GM12878 (cell line): ENCODE measurements at regions not wholly inside any gene's neighbourhood (a gene's known extent, or its start where the extent isn't known, plus 50 kb on each side); places are given as distances from the start of the nearest gene placed in this dataset.

ENCODE experiments used
- ATAC-seq: fragments of 200-7000 bp; cut with Tn5 transposase; 3 replicates; pipeline ENCODE4 v1.9.1; 2020; ENCODE audit warnings: mild to moderate bottlenecking, moderate library complexity
- BruUV-seq: library from RNA; stranded (reverse); fragments of 400-500 nt; replicated peaks from 2 replicates; lab custom pipeline; 2021; lab: Mats Ljungman, UMichigan
- CTCF ChIA-PET: fragments of 300-600 bp; sonication (Branson Sonifier 250); formaldehyde crosslinking; extraction: SDS; loops from one replicate; lab custom pipeline; 2021; ENCODE audit warnings: inconsistent platforms; lab: Yijun Ruan, JAX
- POLR2A ChIA-PET: fragments of 350-600 bp; formaldehyde crosslinking; extraction: SDS; loops from one replicate; lab custom pipeline; 2021; ENCODE audit warnings: inconsistent platforms; lab: Charles Lee
- RAD21 ChIA-PET: fragments of 300-600 bp; sonication (Branson Sonifier 250); formaldehyde crosslinking; loops from one replicate; lab custom pipeline; 2023; ENCODE audit warnings: antibody characterized with exemption; ENCODE audit not compliant: unreplicated experiment; lab: Charles Lee
- SMC1A ChIA-PET: fragments of 300-600 bp; sonication (Branson Sonifier 250); formaldehyde crosslinking; loops from one replicate; lab custom pipeline; 2023; ENCODE audit not compliant: unreplicated experiment, uncharacterized antibody; lab: Charles Lee
- DNase-seq: peaks from one replicate; pipeline ENCODE4 v3.0.0-alpha.2; 2011; ENCODE audit warnings: low read depth, low spot score
- FAIRE-seq: peaks from 3 replicates; lab custom pipeline; 2011; peaks lifted over from hg19 to GRCh38; lab: Jason Lieb, UNC
- H2AFZ ChIP-seq: 2 replicates; pipeline ENCODE4 v1.6.0; 2011; ENCODE audit warnings: low read depth, low read length, control low read depth; ENCODE audit not compliant: control insufficient read depth
- H3K27ac ChIP-seq: 2 replicates; pipeline ENCODE4 v1.5.1; 2011; ENCODE audit warnings: control low read depth; ENCODE audit not compliant: control insufficient read depth, insufficient read depth
- H3K27me3 ChIP-seq, 2 experiments: replicated peaks in 1 of 2; 2 replicates each; pipeline versions ENCODE4 v1.6.0 to v1.6.1; 2011; ENCODE audit warnings: low read length in 1 of 2; ENCODE audit not compliant: control insufficient read depth in 2 of 2, insufficient read depth in 2 of 2
- H3K36me3 ChIP-seq, 2 experiments: 2 replicates each; pipeline ENCODE4 v1.5.1; 2011; ENCODE audit warnings: low read length in 1 of 2; ENCODE audit not compliant: control insufficient read depth in 2 of 2, insufficient read depth in 2 of 2
- H3K4me1 ChIP-seq: 2 replicates; pipeline ENCODE4 v1.6.1; 2011; ENCODE audit warnings: mild to moderate bottlenecking, low read length, moderate library complexity, mixed read lengths; ENCODE audit not compliant: control insufficient read depth, insufficient read depth
- H3K4me2 ChIP-seq: 2 replicates; pipeline ENCODE4 v1.6.0; 2011; ENCODE audit warnings: control low read depth; ENCODE audit not compliant: control insufficient read depth, insufficient read depth
- H3K4me3 ChIP-seq: fragments of 200-600 bp; sonication (generic); 2 replicates; pipeline ENCODE4 v1.5.1; 2016
- H3K79me2 ChIP-seq: 2 replicates; pipeline ENCODE4 v1.6.0; 2011; ENCODE audit warnings: low read length; ENCODE audit not compliant: control insufficient read depth, insufficient read depth
- H3K9ac ChIP-seq: 2 replicates; pipeline ENCODE4 v1.8.0; 2011; ENCODE audit warnings: low read length, control low read depth, mixed read lengths; ENCODE audit not compliant: control insufficient read depth, insufficient read depth
- H3K9me3 ChIP-seq: replicated peaks from 3 replicates; pipeline ENCODE4 v1.5.1; 2011; ENCODE audit warnings: mild to moderate bottlenecking, low read length; ENCODE audit not compliant: control insufficient read depth, insufficient read depth
- H4K20me1 ChIP-seq: 2 replicates; pipeline ENCODE4 v1.6.0; 2011; ENCODE audit not compliant: control insufficient read depth, insufficient read depth
- CBFB ChIP-seq: IDR thresholded peaks from 2 replicates; pipeline ENCODE4 v1.6.1; 2016; ENCODE audit warnings: antibody characterized with exemption, low read depth
- CUX1 ChIP-seq: IDR thresholded peaks from 2 replicates; pipeline ENCODE4 v1.6.1; 2012; ENCODE audit warnings: improper control_type of control experiment, low read depth, low read length; ENCODE audit not compliant: insufficient replicate concordance
- IRF4 ChIP-seq: IDR thresholded peaks from 2 replicates; pipeline ENCODE4 v1.6.1; 2011; ENCODE audit warnings: low read depth, low read length
- MYC ChIP-seq: IDR thresholded peaks from 2 replicates; pipeline ENCODE4 v1.6.1; 2011; ENCODE audit warnings: mild to moderate bottlenecking, low read length, moderate library complexity, inconsistent platforms; ENCODE audit not compliant: insufficient read depth, insufficient replicate concordance, insufficient read length, severe bottlenecking
- NFYA ChIP-seq: IDR thresholded peaks from 2 replicates; pipeline ENCODE4 v1.6.1; 2011; ENCODE audit warnings: low read depth, mild to moderate bottlenecking, low read length, improper control_type of control experiment, borderline replicate concordance
- POLR2AphosphoS2 ChIP-seq: IDR thresholded peaks from 2 replicates; pipeline ENCODE4 v1.6.1; 2011; ENCODE audit warnings: low read depth, mild to moderate bottlenecking, low read length, improper control_type of control experiment, moderate library complexity
- STAT3 ChIP-seq: IDR thresholded peaks from 2 replicates; pipeline ENCODE4 v1.6.1; 2011; ENCODE audit warnings: low read depth, low read length, improper control_type of control experiment
- YY1 ChIP-seq: IDR thresholded peaks from 2 replicates; pipeline ENCODE4 v1.6.1; 2011; ENCODE audit warnings: low read depth, mild to moderate bottlenecking, low read length
- WGBS: methylation state at CpG from one replicate; pipeline ENCODE4 v1.1.6; 2016; ENCODE audit warnings: low lambda C conversion rate; ENCODE audit not compliant: insufficient replicate concordance, insufficient coverage; ENCODE audit errors: missing lambda C conversion rate; 5-methylcytosine and 5-hydroxymethylcytosine counted together
- in situ Hi-C: fragments of 300-500 bp; cut with MboI; formaldehyde crosslinking; loops from 9 replicates; pipeline ENCODE4 v1.14.3; 2018; ENCODE audit warnings: mixed read lengths
- intact Hi-C: fragments of 100-400 bp; cut with micrococcal nuclease; formaldehyde crosslinking; loops from one replicate; pipeline ENCODE4 v1.14.2; 2022; ENCODE audit not compliant: unreplicated experiment
- TF ChIP-seq, protein P1 (sequence below): IDR thresholded peaks from 2 replicates; pipeline ENCODE4 v1.6.1; 2011; ENCODE audit warnings: mild to moderate bottlenecking, low read depth, low read length, moderate library complexity; ENCODE audit not compliant: insufficient replicate concordance

DNA sequence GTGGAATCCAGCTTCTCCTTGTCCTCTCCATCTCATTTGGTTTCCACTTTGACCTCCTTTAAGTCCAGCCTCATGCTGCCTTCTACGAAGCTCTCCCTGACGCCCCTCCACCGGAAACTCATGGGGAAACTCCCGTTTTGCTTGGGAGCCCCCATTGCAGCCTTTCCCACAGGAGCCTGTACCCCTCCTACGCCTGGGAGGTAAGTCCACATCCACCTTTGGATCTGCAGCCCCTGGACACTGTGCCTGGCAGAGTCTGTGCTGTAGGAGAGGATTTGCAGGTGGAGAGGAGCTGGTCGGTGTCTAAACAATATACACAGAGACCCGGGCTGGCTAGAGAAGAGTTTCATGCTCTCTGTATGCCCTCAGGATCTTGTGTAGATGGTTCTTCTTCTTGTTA, 296.1 kb downstream of the GLRX3 start:
- no peak overlapping the region for H2AFZ ChIP-seq
- POLR2A ChIA-PET: no interaction called here
- BruUV-seq: no TSS peak
- ATAC-seq: no peak
- no peak overlapping the region for H3K4me3 ChIP-seq
- no peak overlapping the region for H3K27ac ChIP-seq
- no peaks in the 10 kb centered on the region for H3K27me3 ChIP-seq
- TF ChIP-seq STAT3 (no peak), IRF4 (no peak), POLR2AphosphoS2 (no peak)
- TF ChIP-seq, protein P1, sequence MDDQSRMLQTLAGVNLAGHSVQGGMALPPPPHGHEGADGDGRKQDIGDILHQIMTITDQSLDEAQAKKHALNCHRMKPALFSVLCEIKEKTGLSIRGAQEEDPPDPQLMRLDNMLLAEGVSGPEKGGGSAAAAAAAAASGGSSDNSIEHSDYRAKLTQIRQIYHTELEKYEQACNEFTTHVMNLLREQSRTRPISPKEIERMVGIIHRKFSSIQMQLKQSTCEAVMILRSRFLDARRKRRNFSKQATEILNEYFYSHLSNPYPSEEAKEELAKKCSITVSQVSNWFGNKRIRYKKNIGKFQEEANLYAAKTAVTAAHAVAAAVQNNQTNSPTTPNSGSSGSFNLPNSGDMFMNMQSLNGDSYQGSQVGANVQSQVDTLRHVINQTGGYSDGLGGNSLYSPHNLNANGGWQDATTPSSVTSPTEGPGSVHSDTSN: no peak
- TF ChIP-seq, all 136 proteins: peak for 0
- Histone ChIP-seq H4K20me1 (no peaks in the 10 kb centered on the region), H3K4me2 (no peak overlapping the region), H3K79me2 (no peaks in the 10 kb centered on the region), H3K9ac (no peak overlapping the region), H3K4me1 (no peaks in the 10 kb centered on the region), H3K9me3 (no peaks in the 10 kb centered on the region), H3K36me3 (no peaks in the 10 kb centered on the region)
- CTCF ChIA-PET: no interaction called here
- in situ Hi-C loops: no loop called here
- 13% methylated on average over 7 of the region's 7 CpGs for WGBS
- SMC1A ChIA-PET: no interaction called here
- FAIRE-seq (no peak), DNase-seq (no peak)
- intact Hi-C loops: no loop called here
- RAD21 ChIA-PET: no interaction called here

GRCh38 chr10:130432850-130433249, 296.7 kb downstream of the GLRX3 start:
- Histone ChIP-seq H3K79me2 (no peaks in the 10 kb centered on the region), H3K36me3 (no peaks in the 10 kb centered on the region), H3K4me3 (no peak overlapping the region), H3K4me1 (no peaks in the 10 kb centered on the region), H3K27ac (no peak overlapping the region), H2AFZ (no peak overlapping the region), H3K27me3 (no peaks in the 10 kb centered on the region), H3K4me2 (no peak overlapping the region), H4K20me1 (no peaks in the 10 kb centered on the region), H3K9me3 (no peaks in the 10 kb centered on the region), H3K9ac (no peak overlapping the region)
- CTCF ChIA-PET: no interaction called here
- DNase-seq (no peak), ATAC-seq (no peak), FAIRE-seq (no peak)
- intact Hi-C loops: no loop called here
- SMC1A ChIA-PET: no interaction called here
- RAD21 ChIA-PET: no interaction called here
- TF ChIP-seq MYC (no peak), CBFB (no peak), CUX1 (no peak), YY1 (no peak), NFYA (no peak)
- WGBS: 8% methylated on average over 9 of the region's 9 CpGs
- in situ Hi-C loops: no loop called here
- no TSS peak for BruUV-seq
- POLR2A ChIA-PET: no interaction called here
